ENCODE measurements at regions not wholly inside any gene's neighbourhood (a gene's known extent, or its start where the extent isn't known, plus 50 kb on each side); places are given as distances from the start of the nearest gene placed in this dataset.

DNA sequence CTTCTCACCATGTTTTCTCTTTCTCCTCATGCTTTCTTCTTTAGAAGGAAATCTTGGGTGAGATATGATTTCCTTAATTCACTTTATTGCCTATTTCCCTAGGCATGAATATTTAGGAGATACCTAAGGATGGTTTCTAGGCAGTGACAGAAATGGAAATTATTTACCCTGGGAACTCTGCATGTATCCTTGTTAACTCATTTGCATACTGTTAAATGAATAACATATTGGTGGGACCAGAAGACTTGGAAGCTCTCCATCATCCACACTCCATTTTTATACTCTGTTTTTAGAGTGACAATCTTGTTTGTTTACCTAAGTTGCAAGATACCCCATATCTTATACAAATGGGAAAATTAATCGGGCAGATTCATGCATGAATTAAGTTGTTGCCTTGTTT, 285.7 kb downstream of the RNF144B start:
- Histone ChIP-seq H3K4me2 (ENCODE audit: low read length) (no peak overlapping the region), H3K4me1 (ENCODE audit: control insufficient read depth in 1 of 2, insufficient read depth in 2 of 2, low read length in 2 of 2) (no peaks in the 10 kb centered on the region), H3K9me3 (ENCODE audit: control insufficient read depth in 1 of 2, insufficient read depth in 1 of 2, low read depth in 1 of 2, low read length in 2 of 2) (no peaks in the 10 kb centered on the region), H2AFZ (ENCODE audit: low read depth, low read length, poor library complexity, severe bottlenecking) (no peak overlapping the region), H4K20me1 (ENCODE audit: insufficient read depth) (no peaks in the 10 kb centered on the region), H3K27me3 (ENCODE audit: insufficient read depth, low read length) (no peaks in the 10 kb centered on the region), H3K4me3 (replicated peaks in 1 of 2; ENCODE audit: low read depth in 1 of 2, low read length in 2 of 2) (no peak overlapping the region), H3K9me2 (ENCODE audit: insufficient read depth) (no peaks in the 10 kb centered on the region), H3K36me3 (ENCODE audit: control insufficient read depth in 1 of 2, insufficient read depth in 2 of 2, low read length in 2 of 2) (no peaks in the 10 kb centered on the region), H3K27ac (ENCODE audit: low read depth, low read length) (no peak overlapping the region), H3K9ac (ENCODE audit: low read length) (no peak overlapping the region), H3K79me2 (ENCODE audit: insufficient read depth, low read length) (no peaks in the 10 kb centered on the region)
- ATAC-seq (no peak), DNase-seq (ENCODE audit: low read depth, low spot score) (no peak)
- no TSS peak for BruUV-seq (replicated peaks)
- RAD21 ChIA-PET (ENCODE audit: low non-redundant PET in 1 of 2, low total read pairs in 2 of 2, uncharacterized antibody in 2 of 2, unreplicated experiment in 2 of 2): no interaction called here
- POLR2A ChIA-PET: no interaction called here
- CTCF ChIA-PET: no interaction called here
- no peak for TF ChIP-seq POLR2A (IDR thresholded peaks at IDR 0.05; ENCODE audit: borderline replicate concordance, extremely low read depth, insufficient read depth, insufficient read length)
- TF ChIP-seq ZFX (IDR thresholded peaks at IDR 0.05): no peak
- TF ChIP-seq RAD21 (IDR thresholded peaks at IDR 0.05; ENCODE audit: low read depth): no peak
- TF ChIP-seq EZH2phosphoT487 (IDR thresholded peaks at IDR 0.05; ENCODE audit: borderline replicate concordance): no peak
- no peak for TF ChIP-seq CBX3 (IDR thresholded peaks at IDR 0.05; ENCODE audit: low read depth)
- TF ChIP-seq TCF7L2 (IDR thresholded peaks at IDR 0.05; ENCODE audit: borderline replicate concordance, extremely low read depth, insufficient read depth, insufficient read length): no peak
- TF ChIP-seq, protein P1, sequence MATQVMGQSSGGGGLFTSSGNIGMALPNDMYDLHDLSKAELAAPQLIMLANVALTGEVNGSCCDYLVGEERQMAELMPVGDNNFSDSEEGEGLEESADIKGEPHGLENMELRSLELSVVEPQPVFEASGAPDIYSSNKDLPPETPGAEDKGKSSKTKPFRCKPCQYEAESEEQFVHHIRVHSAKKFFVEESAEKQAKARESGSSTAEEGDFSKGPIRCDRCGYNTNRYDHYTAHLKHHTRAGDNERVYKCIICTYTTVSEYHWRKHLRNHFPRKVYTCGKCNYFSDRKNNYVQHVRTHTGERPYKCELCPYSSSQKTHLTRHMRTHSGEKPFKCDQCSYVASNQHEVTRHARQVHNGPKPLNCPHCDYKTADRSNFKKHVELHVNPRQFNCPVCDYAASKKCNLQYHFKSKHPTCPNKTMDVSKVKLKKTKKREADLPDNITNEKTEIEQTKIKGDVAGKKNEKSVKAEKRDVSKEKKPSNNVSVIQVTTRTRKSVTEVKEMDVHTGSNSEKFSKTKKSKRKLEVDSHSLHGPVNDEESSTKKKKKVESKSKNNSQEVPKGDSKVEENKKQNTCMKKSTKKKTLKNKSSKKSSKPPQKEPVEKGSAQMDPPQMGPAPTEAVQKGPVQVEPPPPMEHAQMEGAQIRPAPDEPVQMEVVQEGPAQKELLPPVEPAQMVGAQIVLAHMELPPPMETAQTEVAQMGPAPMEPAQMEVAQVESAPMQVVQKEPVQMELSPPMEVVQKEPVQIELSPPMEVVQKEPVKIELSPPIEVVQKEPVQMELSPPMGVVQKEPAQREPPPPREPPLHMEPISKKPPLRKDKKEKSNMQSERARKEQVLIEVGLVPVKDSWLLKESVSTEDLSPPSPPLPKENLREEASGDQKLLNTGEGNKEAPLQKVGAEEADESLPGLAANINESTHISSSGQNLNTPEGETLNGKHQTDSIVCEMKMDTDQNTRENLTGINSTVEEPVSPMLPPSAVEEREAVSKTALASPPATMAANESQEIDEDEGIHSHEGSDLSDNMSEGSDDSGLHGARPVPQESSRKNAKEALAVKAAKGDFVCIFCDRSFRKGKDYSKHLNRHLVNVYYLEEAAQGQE (IDR thresholded peaks at IDR 0.05; ENCODE audit: low read depth): no peak
- TF ChIP-seq ATF3 (IDR thresholded peaks at IDR 0.05): no peak
- TF ChIP-seq POLR2AphosphoS5 (IDR thresholded peaks at IDR 0.05; ENCODE audit: low read depth, low read length): no peak
- no peak for TF ChIP-seq YY1 (IDR thresholded peaks at IDR 0.05; ENCODE audit: extremely low read depth, insufficient replicate concordance, low read depth, low read length)
- TF ChIP-seq ELF1 (IDR thresholded peaks at IDR 0.05; ENCODE audit: borderline replicate concordance, low read depth): no peak
- no peak for TF ChIP-seq CEBPB (IDR thresholded peaks at IDR 0.05; ENCODE audit: low read depth)
- TF ChIP-seq FOSL1 (IDR thresholded peaks at IDR 0.05; ENCODE audit: low read depth): no peak
- TF ChIP-seq EZH2 (IDR thresholded peaks at IDR 0.05): no peak
- TF ChIP-seq ZNF274 (IDR thresholded peaks at IDR 0.05; ENCODE audit: low read depth, low read length): no peak
- intact Hi-C loops (cut with micrococcal nuclease): no loop called here
